H9 (cell line): ENCODE measurements at regions not wholly inside any gene's neighbourhood (a gene's known extent, or its start where the extent isn't known, plus 50 kb on each side); places are given as distances from the start of the nearest gene placed in this dataset.

Experiments used
- DNase-seq: peaks from one replicate; pipeline ENCODE4 v3.0.0-alpha.2; 2017
- H2AFZ ChIP-seq: one replicate; pipeline ENCODE4 v1.6.1; 2013; ENCODE audit warnings: mild to moderate bottlenecking, low read length, control low read depth, moderate library complexity
- H2AK5ac ChIP-seq: 2 replicates; pipeline ENCODE4 v1.6.1; 2013; ENCODE audit warnings: low read length, control low read depth, mixed read lengths; ENCODE audit not compliant: insufficient read length
- H2BK120ac ChIP-seq: one replicate; pipeline ENCODE4 v1.6.1; 2013; ENCODE audit warnings: low read depth, mild to moderate bottlenecking, low read length, control low read depth, inconsistent platforms; ENCODE audit not compliant: poor library complexity, severe bottlenecking
- H2BK12ac ChIP-seq: 2 replicates; pipeline ENCODE4 v1.6.1; 2013; ENCODE audit warnings: low read length, control low read depth, mixed read lengths, low read depth; ENCODE audit not compliant: insufficient read length
- H2BK15ac ChIP-seq: 2 replicates; pipeline ENCODE4 v1.6.1; 2013; ENCODE audit warnings: low read depth, low read length, control low read depth
- H2BK20ac ChIP-seq: one replicate; pipeline ENCODE4 v1.6.1; 2013; ENCODE audit warnings: low read depth, mild to moderate bottlenecking, low read length, control low read depth, inconsistent platforms; ENCODE audit not compliant: poor library complexity, severe bottlenecking
- H2BK5ac ChIP-seq: 2 replicates; pipeline ENCODE4 v1.6.1; 2013; ENCODE audit warnings: low read length, control low read depth, mixed read lengths; ENCODE audit not compliant: insufficient read length
- H3K14ac ChIP-seq: 2 replicates; pipeline ENCODE4 v1.6.1; 2013; ENCODE audit warnings: low read length, control low read depth; ENCODE audit not compliant: insufficient read depth
- H3K18ac ChIP-seq: 2 replicates; pipeline ENCODE4 v1.6.1; 2013; ENCODE audit warnings: low read depth, mild to moderate bottlenecking, mixed read lengths, low read length, control low read depth; ENCODE audit not compliant: insufficient read length
- H3K23ac ChIP-seq: 2 replicates; pipeline ENCODE4 v1.6.1; 2013; ENCODE audit warnings: low read length, control low read depth, mixed read lengths, low read depth; ENCODE audit not compliant: insufficient read length
- H3K23me2 ChIP-seq: 2 replicates; pipeline ENCODE4 v1.6.1; 2013; ENCODE audit warnings: low read depth, mild to moderate bottlenecking, mixed read lengths, low read length, control low read depth; ENCODE audit not compliant: insufficient read length, poor library complexity, severe bottlenecking
- H3K27ac ChIP-seq: 2 replicates; pipeline ENCODE4 v1.5.1; 2013; ENCODE audit warnings: low read length, control low read depth, mixed read lengths, low read depth; ENCODE audit not compliant: insufficient read length
- H3K27me3 ChIP-seq: 2 replicates; pipeline ENCODE4 v1.6.1; 2013; ENCODE audit warnings: low read length, control low read depth, inconsistent platforms; ENCODE audit not compliant: insufficient read depth
- H3K4ac ChIP-seq: 2 replicates; pipeline ENCODE4 v1.6.1; 2013; ENCODE audit warnings: low read depth, mild to moderate bottlenecking, control low read depth, inconsistent platforms, low read length, moderate library complexity
- H3K4me1 ChIP-seq: 2 replicates; pipeline ENCODE4 v1.6.1; 2013; ENCODE audit warnings: low read length, control low read depth, inconsistent platforms; ENCODE audit not compliant: insufficient read depth
- H3K4me2 ChIP-seq: 2 replicates; pipeline ENCODE4 v1.6.1; 2013; ENCODE audit warnings: low read length, control low read depth, mixed read lengths; ENCODE audit not compliant: insufficient read length, insufficient read depth
- H3K56ac ChIP-seq: 2 replicates; pipeline ENCODE4 v1.6.1; 2013; ENCODE audit warnings: low read depth, mild to moderate bottlenecking, mixed read lengths, low read length, control low read depth; ENCODE audit not compliant: insufficient read length
- H3K79me1 ChIP-seq: 2 replicates; pipeline ENCODE4 v1.6.1; 2013; ENCODE audit warnings: low read depth, mild to moderate bottlenecking, moderate library complexity, low read length, control low read depth, inconsistent platforms; ENCODE audit not compliant: insufficient read depth, poor library complexity, severe bottlenecking
- H3K79me2 ChIP-seq: 2 replicates; pipeline ENCODE4 v1.6.1; 2013; ENCODE audit warnings: low read length, control low read depth, inconsistent platforms; ENCODE audit not compliant: insufficient read depth
- H3K9ac ChIP-seq: 2 replicates; pipeline ENCODE4 v1.6.1; 2013; ENCODE audit warnings: low read length, control low read depth, mixed read lengths; ENCODE audit not compliant: insufficient read length; ENCODE audit errors: extremely low read depth
- H3K9me3 ChIP-seq: one replicate; pipeline ENCODE4 v1.6.1; 2013; ENCODE audit warnings: low read depth, low read length, inconsistent platforms; ENCODE audit not compliant: control insufficient read depth
- H3T11ph ChIP-seq: one replicate; pipeline ENCODE4 v1.6.1; 2013; ENCODE audit warnings: mild to moderate bottlenecking, low read length, control low read depth, inconsistent platforms
- H4K20me1 ChIP-seq: one replicate; pipeline ENCODE4 v1.6.1; 2013; ENCODE audit not compliant: control insufficient read depth, insufficient read length, insufficient read depth
- H4K5ac ChIP-seq: 2 replicates; pipeline ENCODE4 v1.6.1; 2013; ENCODE audit warnings: low read depth, mild to moderate bottlenecking, mixed read lengths, low read length, control low read depth; ENCODE audit not compliant: insufficient read length
- H4K8ac ChIP-seq: replicated peaks from 2 replicates; pipeline ENCODE4 v1.6.1; 2013; ENCODE audit warnings: low read length, control low read depth, mixed read lengths, low read depth; ENCODE audit not compliant: insufficient read length
- H4K91ac ChIP-seq: 2 replicates; pipeline ENCODE4 v1.6.1; 2013; ENCODE audit warnings: low read depth, mild to moderate bottlenecking, moderate library complexity, mixed read lengths, low read length, control low read depth; ENCODE audit not compliant: insufficient read length
- H3K27ac Mint-ChIP-seq, 3 experiments: 2 replicates in 2 of 3; 3 replicates in 1 of 3; pipeline ENCODE4 v1.8.0; 2020 to 2021; ENCODE audit warnings: mixed read lengths in 3 of 3, mild to moderate bottlenecking in 1 of 3, moderate library complexity in 1 of 3
- H3K27me3 Mint-ChIP-seq: 2 replicates; pipeline ENCODE4 v1.8.0; 2021; ENCODE audit warnings: low read depth, mild to moderate bottlenecking, moderate library complexity, mixed read lengths
- H3K36me3 Mint-ChIP-seq, 3 experiments: 2 replicates in 2 of 3; 3 replicates in 1 of 3; pipeline ENCODE4 v1.8.0; 2020 to 2021; ENCODE audit warnings: low read depth in 3 of 3, mixed read lengths in 3 of 3; ENCODE audit not compliant: insufficient read depth in 1 of 3
- H3K4me1 Mint-ChIP-seq, 2 experiments: 2 replicates each; pipeline ENCODE4 v1.8.0; 2020; ENCODE audit warnings: mixed read lengths in 2 of 2
- H3K4me3 Mint-ChIP-seq, 2 experiments: 2 replicates in 1 of 2; 3 replicates in 1 of 2; pipeline ENCODE4 v1.8.0; 2020 to 2021; ENCODE audit warnings: mild to moderate bottlenecking in 2 of 2, mixed read lengths in 2 of 2, moderate library complexity in 1 of 2
- H3K9me3 Mint-ChIP-seq, 2 experiments: 2 replicates in 1 of 2; 3 replicates in 1 of 2; pipeline ENCODE4 v1.8.0; 2020; ENCODE audit warnings: mild to moderate bottlenecking in 2 of 2, mixed read lengths in 2 of 2, moderate library complexity in 1 of 2
- WGBS: extraction: QIAGEN DNeasy Blood & Tissue Kit; methylation state at CpG from one replicate; pipeline ENCODE4 v1.1.7; 2013; ENCODE audit warnings: missing lambda C conversion rate, low lambda C conversion rate, mixed read lengths; ENCODE audit not compliant: insufficient read length; ENCODE audit errors: extremely low coverage; 5-methylcytosine and 5-hydroxymethylcytosine counted together
- TF ChIP-seq, protein P1 (sequence below): fragments of 200-600 bp; sonication (generic); conservative IDR thresholded peaks from 3 replicates; pipeline ENCODE4 v1.8.0; 2021; ENCODE audit warnings: antibody characterized with exemption, mild to moderate bottlenecking

DNA sequence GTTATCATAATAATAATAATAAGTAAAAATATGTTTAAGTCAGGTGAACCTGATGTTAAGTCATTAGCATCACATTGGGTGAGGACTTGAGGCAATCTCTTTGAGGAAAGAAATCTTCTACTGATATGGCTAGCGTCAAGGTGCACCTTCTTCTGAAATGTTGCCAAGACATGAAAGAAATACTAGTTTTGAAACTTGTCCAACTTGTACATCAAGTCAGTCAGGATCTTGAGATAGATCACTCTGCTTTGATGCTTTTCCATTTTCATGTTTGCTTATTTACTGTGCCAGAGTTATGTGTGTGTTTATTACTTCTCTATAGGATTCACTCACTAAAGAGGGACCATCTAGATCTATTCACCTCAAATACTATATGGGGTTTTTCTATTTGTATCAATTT, 90.0 kb upstream of the USP15 start:
- no peaks in the 10 kb centered on the region for H3K9me3 Mint-ChIP-seq
- Histone ChIP-seq H3K56ac (no peak overlapping the region), H2BK120ac (no peak overlapping the region), H3K23ac (no peak overlapping the region), H3K79me2 (no peaks in the 10 kb centered on the region), H3K9me3 (no peaks in the 10 kb centered on the region), H2BK12ac (no peak overlapping the region), H3K9ac (no peak overlapping the region), H4K20me1 (no peaks in the 10 kb centered on the region), H3K4me2 (no peak overlapping the region), H2BK20ac (no peak overlapping the region), H3K79me1 (no peaks in the 10 kb centered on the region), H2BK5ac (no peak overlapping the region), H3K14ac (no peak overlapping the region), H3K27me3 (no peaks in the 10 kb centered on the region), H2BK15ac (no peak overlapping the region), H2AFZ (no peak overlapping the region), H3K18ac (no peak overlapping the region), H4K91ac (no peak overlapping the region), H3K4ac (no peak overlapping the region), H2AK5ac (no peak overlapping the region), H4K5ac (no peak overlapping the region), H3K23me2 (no peaks in the 10 kb centered on the region), H4K8ac (no peak overlapping the region), H3K4me1 (no peaks in the 10 kb centered on the region), H3T11ph (no peak overlapping the region), H3K27ac (no peak overlapping the region)
- no peak overlapping the region for H3K27ac Mint-ChIP-seq
- H3K36me3 Mint-ChIP-seq, result no peaks in the 10 kb centered on the region
- H3K4me1 Mint-ChIP-seq, result no peaks in the 10 kb centered on the region
- no CpG with 5 or more reads among the region's 1 CpG for WGBS
- no peaks in the 10 kb centered on the region for H3K27me3 Mint-ChIP-seq
- TF ChIP-seq, protein P1, sequence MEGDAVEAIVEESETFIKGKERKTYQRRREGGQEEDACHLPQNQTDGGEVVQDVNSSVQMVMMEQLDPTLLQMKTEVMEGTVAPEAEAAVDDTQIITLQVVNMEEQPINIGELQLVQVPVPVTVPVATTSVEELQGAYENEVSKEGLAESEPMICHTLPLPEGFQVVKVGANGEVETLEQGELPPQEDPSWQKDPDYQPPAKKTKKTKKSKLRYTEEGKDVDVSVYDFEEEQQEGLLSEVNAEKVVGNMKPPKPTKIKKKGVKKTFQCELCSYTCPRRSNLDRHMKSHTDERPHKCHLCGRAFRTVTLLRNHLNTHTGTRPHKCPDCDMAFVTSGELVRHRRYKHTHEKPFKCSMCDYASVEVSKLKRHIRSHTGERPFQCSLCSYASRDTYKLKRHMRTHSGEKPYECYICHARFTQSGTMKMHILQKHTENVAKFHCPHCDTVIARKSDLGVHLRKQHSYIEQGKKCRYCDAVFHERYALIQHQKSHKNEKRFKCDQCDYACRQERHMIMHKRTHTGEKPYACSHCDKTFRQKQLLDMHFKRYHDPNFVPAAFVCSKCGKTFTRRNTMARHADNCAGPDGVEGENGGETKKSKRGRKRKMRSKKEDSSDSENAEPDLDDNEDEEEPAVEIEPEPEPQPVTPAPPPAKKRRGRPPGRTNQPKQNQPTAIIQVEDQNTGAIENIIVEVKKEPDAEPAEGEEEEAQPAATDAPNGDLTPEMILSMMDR, result no peak
- H3K4me3 Mint-ChIP-seq, result no peak overlapping the region
- no peak for DNase-seq
